OCI-LY3 (cell line): ENCODE measurements at regions not wholly inside any gene's neighbourhood (a gene's known extent, or its start where the extent isn't known, plus 50 kb on each side); places are given as distances from the start of the nearest gene placed in this dataset.

Experiments
- H2AFZ ChIP-seq: fragments of 200-600, 300-600 bp; shearing (Covaris generic); 2 replicates; pipeline ENCODE4 v1.6.0; 2014; ENCODE audit warnings: antibody characterized with exemption, low read depth, low read length
- H3K27ac ChIP-seq: fragments of 200-600, 300-600 bp; sonication (generic); 2 replicates; pipeline ENCODE4 v1.5.1; 2014; ENCODE audit warnings: mild to moderate bottlenecking, low read length, moderate library complexity, mixed read lengths
- H3K27me3 ChIP-seq: fragments of 200-600, 300-600 bp; sonication (generic); 2 replicates; pipeline ENCODE4 v1.6.1; 2014; ENCODE audit warnings: low read depth, low read length, mixed read lengths
- H3K36me3 ChIP-seq: fragments of 200-600, 300-600 bp; sonication (generic); replicated peaks from 2 replicates; pipeline ENCODE3; 2014; ENCODE audit warnings: low read depth, low read length, mixed read lengths
- H3K4me1 ChIP-seq: fragments of 300-600, 200-600 bp; sonication (generic); 2 replicates; pipeline ENCODE4 v1.6.1; 2014; ENCODE audit warnings: low read length, mixed read lengths
- H3K4me2 ChIP-seq: fragments of 200-600, 300-600 bp; sonication (generic); 2 replicates; pipeline ENCODE4 v1.6.1; 2014; ENCODE audit warnings: low read length, mixed read lengths
- H3K4me3 ChIP-seq: fragments of 300-600, 200-600 bp; sonication (generic); 2 replicates; pipeline ENCODE4 v1.5.1; 2014; ENCODE audit warnings: antibody characterized with exemption, mild to moderate bottlenecking, low read length, moderate library complexity
- H3K79me2 ChIP-seq: fragments of 300-600, 200-600 bp; shearing (Covaris generic); 2 replicates; pipeline ENCODE4 v1.6.1; 2014; ENCODE audit warnings: mild to moderate bottlenecking, low read length, mixed read lengths
- H3K9ac ChIP-seq: fragments of 300-600, 200-600 bp; shearing (Covaris generic); 2 replicates; pipeline ENCODE4 v1.6.0; 2014; ENCODE audit warnings: mild to moderate bottlenecking, low read length, moderate library complexity
- H3K9me3 ChIP-seq: fragments of 200-600, 300-600 bp; shearing (Covaris generic); 2 replicates; pipeline ENCODE4 v1.6.1; 2014; ENCODE audit warnings: low read length, mixed read lengths; ENCODE audit not compliant: insufficient read depth
- H4K20me1 ChIP-seq: fragments of 200-600, 300-600 bp; sonication (generic); 2 replicates; pipeline ENCODE4 v1.6.1; 2016; ENCODE audit warnings: low read length, mixed read lengths; ENCODE audit not compliant: insufficient read depth
- EZH2phosphoT487 ChIP-seq: fragments of 200-600 bp; shearing (Covaris generic); IDR thresholded peaks from 2 replicates; pipeline ENCODE4 v1.6.1; 2018; ENCODE audit warnings: antibody characterized with exemption, mixed run types, low read depth
- TF ChIP-seq, protein P1 (sequence below): fragments of 200-600, 300-600 bp; sonication (generic); IDR thresholded peaks from 2 replicates; pipeline ENCODE4 v1.5.1; 2014; ENCODE audit warnings: antibody characterized with exemption, low read length, low read depth

- Histone ChIP-seq H3K79me2 (no peaks in the 10 kb centered on the region), H3K36me3 (no peaks in the 10 kb centered on the region), H3K4me3 (no peak overlapping the region), H3K4me1 (no peaks in the 10 kb centered on the region), H3K9ac (no peak overlapping the region), H4K20me1 (no peaks in the 10 kb centered on the region), H3K27me3 (no peaks in the 10 kb centered on the region), H3K9me3 (no peaks in the 10 kb centered on the region), H3K4me2 (no peak overlapping the region), H3K27ac (no peak overlapping the region), H2AFZ (no peak overlapping the region)
- TF ChIP-seq, protein P1, sequence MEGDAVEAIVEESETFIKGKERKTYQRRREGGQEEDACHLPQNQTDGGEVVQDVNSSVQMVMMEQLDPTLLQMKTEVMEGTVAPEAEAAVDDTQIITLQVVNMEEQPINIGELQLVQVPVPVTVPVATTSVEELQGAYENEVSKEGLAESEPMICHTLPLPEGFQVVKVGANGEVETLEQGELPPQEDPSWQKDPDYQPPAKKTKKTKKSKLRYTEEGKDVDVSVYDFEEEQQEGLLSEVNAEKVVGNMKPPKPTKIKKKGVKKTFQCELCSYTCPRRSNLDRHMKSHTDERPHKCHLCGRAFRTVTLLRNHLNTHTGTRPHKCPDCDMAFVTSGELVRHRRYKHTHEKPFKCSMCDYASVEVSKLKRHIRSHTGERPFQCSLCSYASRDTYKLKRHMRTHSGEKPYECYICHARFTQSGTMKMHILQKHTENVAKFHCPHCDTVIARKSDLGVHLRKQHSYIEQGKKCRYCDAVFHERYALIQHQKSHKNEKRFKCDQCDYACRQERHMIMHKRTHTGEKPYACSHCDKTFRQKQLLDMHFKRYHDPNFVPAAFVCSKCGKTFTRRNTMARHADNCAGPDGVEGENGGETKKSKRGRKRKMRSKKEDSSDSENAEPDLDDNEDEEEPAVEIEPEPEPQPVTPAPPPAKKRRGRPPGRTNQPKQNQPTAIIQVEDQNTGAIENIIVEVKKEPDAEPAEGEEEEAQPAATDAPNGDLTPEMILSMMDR: no peak
- no peak for TF ChIP-seq EZH2phosphoT487
Measured at GRCh38 chr16:27699540-27699939, 149.6 kb downstream of the KATNIP start.

DNA sequence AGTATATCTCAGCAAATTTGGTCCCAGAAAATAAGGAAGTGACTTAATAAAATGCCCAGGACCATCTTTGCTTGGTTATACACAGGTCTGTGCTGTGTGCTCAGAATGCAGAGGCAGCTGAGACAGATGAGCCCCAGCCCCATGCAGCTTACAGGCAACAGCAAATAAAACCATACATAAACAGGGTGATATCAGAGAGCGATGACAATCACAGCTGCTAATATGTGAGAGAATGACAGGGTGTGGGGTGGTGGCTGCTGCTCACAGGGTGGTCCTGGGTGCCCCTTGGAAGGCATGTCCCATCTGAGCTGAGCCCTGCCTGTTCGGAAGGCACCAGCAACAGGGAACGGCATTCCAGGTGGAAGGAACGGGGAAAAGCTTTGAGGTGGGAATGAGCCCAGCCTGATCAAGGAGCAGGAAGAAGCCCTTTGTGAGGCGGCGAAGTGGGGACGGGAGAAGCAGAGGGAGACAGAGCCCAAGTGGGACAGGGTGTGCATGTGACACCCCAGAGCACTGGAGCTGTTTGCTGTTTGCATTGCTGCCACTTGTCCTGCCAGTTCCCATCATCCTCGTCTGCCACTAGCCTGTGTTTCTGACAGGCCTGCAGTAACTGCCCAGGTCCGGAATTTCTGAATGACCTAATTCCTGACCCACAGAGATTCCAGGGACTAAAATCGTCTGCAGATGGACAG, 150.5 kb downstream of the KATNIP start:
- H3K27me3 ChIP-seq: no peaks in the 10 kb centered on the region
- no peak overlapping the region for H2AFZ ChIP-seq
- H3K4me3 ChIP-seq: no peak overlapping the region
- H4K20me1 ChIP-seq: no peaks in the 10 kb centered on the region
- H3K9me3 ChIP-seq: no peaks in the 10 kb centered on the region
- H3K4me2 ChIP-seq: no peak overlapping the region
- H3K27ac ChIP-seq: no peak overlapping the region
- H3K79me2 ChIP-seq: no peaks in the 10 kb centered on the region
- TF ChIP-seq EZH2phosphoT487: no peak
- TF ChIP-seq, protein P1: no peak
- no peaks in the 10 kb centered on the region for H3K4me1 ChIP-seq
- H3K9ac ChIP-seq: no peak overlapping the region
- H3K36me3 ChIP-seq: no peaks in the 10 kb centered on the region

DNA sequence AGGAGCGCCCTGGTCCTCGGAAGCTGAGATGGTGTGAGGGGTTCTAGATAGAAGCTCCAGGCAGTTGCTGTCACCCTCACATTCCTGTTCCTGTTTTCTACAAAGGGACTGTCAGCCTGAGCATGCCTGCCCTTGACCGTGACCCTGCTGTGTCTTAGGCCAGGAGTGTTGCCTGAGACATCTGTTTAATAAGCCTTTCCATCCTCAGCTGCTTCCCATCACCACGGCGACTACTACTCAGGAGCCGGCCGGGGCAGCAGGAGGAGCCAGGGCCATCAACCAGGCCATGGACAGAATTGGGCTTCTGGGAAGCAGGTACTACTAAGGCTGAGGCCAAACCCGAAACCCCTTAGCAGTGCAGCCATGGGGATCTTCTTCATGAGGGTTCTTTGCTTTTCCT, 151.4 kb downstream of the KATNIP start:
- no peaks in the 10 kb centered on the region for H3K4me1 ChIP-seq
- H3K27me3 ChIP-seq: no peaks in the 10 kb centered on the region
- H3K36me3 ChIP-seq: no peaks in the 10 kb centered on the region
- H4K20me1 ChIP-seq: no peaks in the 10 kb centered on the region
- H2AFZ ChIP-seq: no peak overlapping the region
- H3K27ac ChIP-seq: no peak overlapping the region
- H3K9ac ChIP-seq: no peak overlapping the region
- no peaks in the 10 kb centered on the region for H3K79me2 ChIP-seq
- TF ChIP-seq, protein P1: no peak
- TF ChIP-seq EZH2phosphoT487: no peak
- no peaks in the 10 kb centered on the region for H3K9me3 ChIP-seq
- no peak overlapping the region for H3K4me2 ChIP-seq
- no peak overlapping the region for H3K4me3 ChIP-seq

GRCh38 chr16:27703121-27703520, 153.2 kb downstream of the KATNIP start:
- no peak overlapping the region for H3K4me3 ChIP-seq
- H4K20me1 ChIP-seq: no peaks in the 10 kb centered on the region
- no peak overlapping the region for H3K4me2 ChIP-seq
- H3K36me3 ChIP-seq: no peaks in the 10 kb centered on the region
- no peaks in the 10 kb centered on the region for H3K9me3 ChIP-seq
- H3K4me1 ChIP-seq: no peaks in the 10 kb centered on the region
- no peaks in the 10 kb centered on the region for H3K79me2 ChIP-seq
- no peaks in the 10 kb centered on the region for H3K27me3 ChIP-seq
- TF ChIP-seq EZH2phosphoT487: no peak
- TF ChIP-seq, protein P1: no peak
- H2AFZ ChIP-seq: no peak overlapping the region
- no peak overlapping the region for H3K9ac ChIP-seq
- no peak overlapping the region for H3K27ac ChIP-seq
